ENCODE measurements at regions not wholly inside any gene's neighbourhood (a gene's known extent, or its start where the extent isn't known, plus 50 kb on each side); places are given as distances from the start of the nearest gene placed in this dataset.

DNA sequence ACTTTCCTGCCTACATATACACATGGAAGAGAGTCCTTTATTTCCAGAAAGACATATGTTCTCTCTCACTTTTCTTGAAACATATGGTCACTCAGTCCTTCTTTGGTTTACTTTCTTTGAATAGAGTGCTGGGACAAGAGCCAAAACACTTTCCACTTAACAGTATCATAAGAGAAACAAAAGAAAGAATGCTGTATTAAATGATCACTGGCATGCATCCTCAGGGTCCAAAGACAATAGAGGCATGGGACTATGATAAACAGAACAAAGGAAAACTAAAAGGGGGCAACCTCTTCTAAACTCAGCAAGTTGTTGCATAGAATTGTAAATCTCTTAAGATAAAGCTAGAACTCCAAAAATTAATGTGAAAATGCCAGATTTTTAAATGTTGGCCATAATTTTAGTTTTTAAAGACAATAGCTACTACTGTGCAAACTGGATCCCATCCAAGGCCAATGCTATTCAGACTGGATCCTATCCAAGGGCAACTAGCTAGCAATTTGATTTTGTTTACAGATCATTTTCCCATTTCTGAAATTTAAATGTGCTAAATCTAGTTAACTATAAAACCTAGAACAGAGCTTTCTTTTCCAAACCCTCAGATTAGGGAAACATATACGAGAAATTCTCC, 687.5 kb downstream of the SORCS3 start:
- DNase-seq (ENCODE audit: low read depth, low spot score) = no peak

More for the DNA sequence above, 687.5 kb downstream of the SORCS3 start:
- H3K4me3 ChIP-seq (ENCODE audit: low read length) = no peak overlapping the region

Data from Jurkat, Clone E6-1 (cell line).